Spinal cord (tissue), 9 donors: ENCODE measurements at regions not wholly inside any gene's neighbourhood (a gene's known extent, or its start where the extent isn't known, plus 50 kb on each side); places are given as distances from the start of the nearest gene placed in this dataset.
A peak's percentile ranks its signal among the peaks of the same experiment; 100 is the strongest.

Experiments used
- DNase-seq, 6 donors: peaks; one replicate each; pipeline versions ENCODE4 v3.0.0 to v3.0.0-alpha.2; 2013 to 2015; ENCODE audit warnings: low spot score in 6 of 6, low read depth in 4 of 6
- H3K27ac ChIP-seq: one replicate; pipeline ENCODE4 v1.5.1; 2013; ENCODE audit warnings: low read depth, low read length, control low read depth
- H3K27me3 ChIP-seq: one replicate; pipeline ENCODE4 v1.6.1; 2013; ENCODE audit warnings: low read length; ENCODE audit not compliant: control insufficient read depth, insufficient read depth
- H3K36me3 ChIP-seq: one replicate; pipeline ENCODE4 v1.6.1; 2013; ENCODE audit warnings: low read length; ENCODE audit not compliant: control insufficient read depth, insufficient read depth
- H3K4me1 ChIP-seq: one replicate; pipeline ENCODE4 v1.6.1; 2013; ENCODE audit warnings: low read length; ENCODE audit not compliant: control insufficient read depth, insufficient read depth
- H3K4me3 ChIP-seq: one replicate; pipeline ENCODE4 v1.5.1; 2013; ENCODE audit warnings: low read depth, low read length, control low read depth
- H3K9me3 ChIP-seq: one replicate; pipeline ENCODE4 v1.6.1; 2013; ENCODE audit warnings: low read length; ENCODE audit not compliant: control insufficient read depth, insufficient read depth
- WGBS: methylation state at CpG from one replicate; pipeline ENCODE4 v1.1.5; 2013; ENCODE audit warnings: missing lambda C conversion rate; ENCODE audit not compliant: insufficient coverage; 5-methylcytosine and 5-hydroxymethylcytosine counted together
- donor health status: healthy.

DNA sequence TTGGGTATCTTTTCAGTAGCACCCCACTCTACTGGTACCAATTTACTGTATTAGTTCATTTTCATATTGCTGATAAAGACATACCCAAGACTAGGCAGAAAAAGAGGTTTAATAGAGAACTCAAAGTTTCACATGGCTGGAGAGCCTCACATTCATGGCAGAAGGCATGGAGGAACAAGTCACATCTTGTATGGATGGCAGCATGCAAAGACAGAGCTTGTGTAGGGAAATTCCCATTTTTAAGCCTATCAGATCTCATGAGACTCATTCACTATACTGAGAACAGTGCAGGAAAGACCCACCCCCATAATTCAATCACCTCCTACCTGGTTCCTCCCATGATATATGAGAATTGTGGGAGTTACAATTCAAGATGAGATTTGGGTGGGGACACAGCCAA is 878.6 kb upstream of the ADGRL4 start:
- Histone ChIP-seq H3K27me3 (no peaks in the 10 kb centered on the region), H3K9me3 (no peaks in the 10 kb centered on the region), H3K36me3 (no peaks in the 10 kb centered on the region), H3K4me3 (no peak overlapping the region), H3K4me1 (no peaks in the 10 kb centered on the region), H3K27ac (no peak overlapping the region)
- DNase-seq = no peak

DNA sequence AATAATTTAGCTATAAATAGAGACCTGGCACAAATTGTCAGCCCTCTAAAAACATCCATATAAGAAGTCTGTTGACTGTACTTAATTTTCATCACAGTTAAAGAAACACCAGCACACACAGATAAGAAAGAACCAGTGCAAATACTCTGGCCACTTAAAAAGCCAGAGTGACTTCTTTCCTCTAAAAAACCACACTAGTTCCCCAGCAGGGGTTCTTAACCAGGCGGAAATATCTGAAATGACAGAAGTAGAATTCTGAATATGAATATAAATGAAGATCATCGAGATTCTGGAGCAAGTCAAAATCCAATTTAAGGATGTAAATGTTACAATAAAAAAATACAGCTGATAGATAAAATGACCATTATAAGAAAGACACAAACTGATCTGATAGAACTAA is 870.6 kb upstream of the ADGRL4 start:
- no peaks in the 10 kb centered on the region for H3K4me1 ChIP-seq
- no CpG with 5 or more reads among the region's 2 CpGs for WGBS
- no peaks in the 10 kb centered on the region for H3K9me3 ChIP-seq

DNA sequence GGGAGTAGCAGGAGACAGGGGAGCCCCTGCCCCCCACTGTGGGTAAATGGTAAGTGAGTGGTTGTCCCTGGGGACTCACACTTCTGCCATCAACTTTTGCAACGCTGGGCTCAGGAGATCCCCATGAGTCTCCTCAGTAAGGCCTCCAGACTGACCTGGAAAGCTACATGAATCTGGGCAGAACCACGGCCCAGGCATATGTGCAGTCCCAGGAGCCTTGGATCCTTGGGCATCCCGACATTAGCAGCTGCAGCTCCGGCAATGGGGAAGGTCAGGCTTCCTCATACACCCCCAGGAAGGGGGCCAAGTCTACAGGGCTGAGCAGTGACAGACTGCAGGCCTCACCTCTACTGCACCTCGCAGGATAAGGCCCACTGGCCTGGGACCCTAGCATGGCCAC is 868.7 kb upstream of the ADGRL4 start:
- no peaks in the 10 kb centered on the region for H3K4me1 ChIP-seq
- no peaks in the 10 kb centered on the region for H3K9me3 ChIP-seq
- no peaks in the 10 kb centered on the region for H3K27me3 ChIP-seq
- H3K4me3 ChIP-seq = no peak overlapping the region
- WGBS = 96% methylated on average over 5 of the region's 5 CpGs
- no peak for DNase-seq
- H3K27ac ChIP-seq = no peak overlapping the region
- no peaks in the 10 kb centered on the region for H3K36me3 ChIP-seq

More for the DNA sequence above, 870.6 kb upstream of the ADGRL4 start:
- Histone ChIP-seq H3K36me3 (no peaks in the 10 kb centered on the region), H3K4me3 (no peak overlapping the region), H3K27me3 (no peaks in the 10 kb centered on the region), H3K27ac (no peak overlapping the region)
- no peak for DNase-seq

DNA sequence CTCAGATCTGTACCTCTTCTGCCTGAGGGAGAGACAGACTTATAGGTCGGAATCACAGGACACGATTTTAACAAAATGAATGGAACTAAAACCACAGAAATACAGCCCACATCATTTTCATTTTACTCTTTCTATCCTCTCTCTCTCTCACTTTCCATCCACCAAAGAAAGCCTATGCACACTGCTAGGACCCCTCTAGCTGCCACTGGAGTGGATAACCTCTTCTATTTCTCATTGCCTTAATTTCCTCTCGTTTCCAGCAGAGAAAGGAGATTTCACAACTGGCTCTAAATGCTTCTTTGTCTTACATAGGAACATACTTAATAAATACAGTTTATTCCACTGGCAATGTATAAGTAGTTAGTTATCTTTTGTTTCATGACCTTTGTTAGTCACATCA is 867.8 kb upstream of the ADGRL4 start:
- 95% methylated on average over 2 of the region's 3 CpGs for WGBS
- no peaks in the 10 kb centered on the region for H3K4me1 ChIP-seq
- no peak for DNase-seq
- H3K36me3 ChIP-seq = no peaks in the 10 kb centered on the region
- H3K9me3 ChIP-seq = no peaks in the 10 kb centered on the region
- no peak overlapping the region for H3K27ac ChIP-seq
- H3K27me3 ChIP-seq = no peaks in the 10 kb centered on the region
- no peak overlapping the region for H3K4me3 ChIP-seq

DNA sequence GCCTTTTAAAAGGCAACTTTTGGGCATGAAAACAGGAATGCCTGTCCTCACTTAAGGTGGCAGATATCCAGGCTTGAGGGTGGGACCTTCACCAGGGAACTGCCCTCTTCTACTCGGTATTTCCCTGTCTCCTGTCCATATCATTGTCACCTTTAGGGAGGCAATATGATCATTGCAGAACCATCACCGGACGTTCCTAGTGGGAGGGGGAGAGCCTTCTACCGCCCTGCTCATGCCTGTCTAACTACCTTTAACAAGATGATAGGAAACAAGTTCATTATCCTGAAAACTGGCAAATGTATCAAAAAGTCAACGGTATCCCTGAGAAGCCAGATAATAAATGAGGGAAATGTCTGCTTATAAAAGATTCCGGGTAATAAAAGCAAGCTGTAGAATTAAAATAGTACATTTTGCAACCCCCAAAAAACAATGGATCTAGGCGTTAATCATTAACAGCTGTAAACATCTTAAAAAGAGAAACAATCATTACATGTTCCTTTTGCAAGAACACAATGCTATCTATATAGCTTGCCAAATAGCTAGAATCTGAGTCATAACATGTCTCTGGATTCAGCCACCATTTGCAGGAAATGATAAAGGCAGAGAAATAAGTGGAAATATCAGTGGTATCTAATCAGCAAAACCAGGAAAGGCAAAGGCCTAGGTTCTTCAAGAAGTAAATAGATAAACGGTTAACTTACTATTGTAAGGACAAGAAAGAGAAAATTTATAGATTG is 852.9 kb upstream of the ADGRL4 start:
- no peaks in the 10 kb centered on the region for H3K36me3 ChIP-seq
- H3K4me1 ChIP-seq = no peaks in the 10 kb centered on the region
- no peak overlapping the region for H3K27ac ChIP-seq
- WGBS = 100% methylated on average over 1 of the region's 8 CpGs
- no peak overlapping the region for H3K4me3 ChIP-seq
- no peaks in the 10 kb centered on the region for H3K27me3 ChIP-seq
- DNase-seq = no peak
- H3K9me3 ChIP-seq = no peaks in the 10 kb centered on the region

DNA sequence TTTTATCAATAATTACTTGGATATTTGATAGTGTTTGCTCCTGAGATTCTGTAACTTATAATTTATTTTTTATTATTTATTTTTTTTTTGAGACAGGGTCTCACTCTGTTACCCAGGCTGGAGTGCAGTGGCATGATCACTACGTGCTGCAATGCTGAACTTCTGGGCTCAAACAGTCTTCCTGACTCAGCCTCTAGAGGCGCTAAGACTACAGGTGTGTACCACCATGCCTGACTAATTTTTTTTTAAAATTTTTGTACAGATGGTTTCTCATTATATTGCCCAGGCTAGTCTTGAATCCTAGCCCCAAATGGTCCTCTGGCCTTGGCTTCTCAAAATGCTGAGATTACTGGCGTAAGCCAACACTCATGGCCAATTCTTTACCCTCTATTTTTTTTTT is 845.5 kb upstream of the ADGRL4 start:
- H3K4me3 ChIP-seq = no peak overlapping the region
- no CpG with 5 or more reads among the region's 3 CpGs for WGBS
- DNase-seq = no peak
- H3K9me3 ChIP-seq = no peaks in the 10 kb centered on the region
- H3K27me3 ChIP-seq = no peaks in the 10 kb centered on the region
- H3K27ac ChIP-seq = no peak overlapping the region
- H3K4me1 ChIP-seq = no peaks in the 10 kb centered on the region
- H3K36me3 ChIP-seq = no peaks in the 10 kb centered on the region

DNA sequence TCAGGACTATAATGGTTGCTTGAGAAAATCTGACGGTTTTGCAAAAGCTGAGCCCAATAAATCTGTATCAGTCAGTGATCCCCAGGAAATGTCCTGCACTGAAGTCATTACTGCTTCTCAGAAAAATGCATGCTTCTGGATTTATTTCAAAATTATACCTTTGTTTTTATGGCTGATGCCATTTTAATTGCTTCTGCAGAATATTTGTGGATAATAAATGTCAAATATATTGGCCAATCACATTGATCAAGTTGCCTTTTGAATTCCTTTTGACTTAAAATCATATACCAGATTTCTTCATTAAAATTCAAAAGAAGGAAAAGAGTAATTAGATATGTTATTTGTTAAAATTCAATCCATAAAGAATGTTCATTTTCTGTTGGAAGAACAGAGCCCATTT is 842.9 kb upstream of the ADGRL4 start:
- no peaks in the 10 kb centered on the region for H3K9me3 ChIP-seq
- H3K4me1 ChIP-seq = no peaks in the 10 kb centered on the region
- WGBS = 83% methylated on average over 1 of the region's 1 CpG
- no peaks in the 10 kb centered on the region for H3K36me3 ChIP-seq
- H3K27me3 ChIP-seq = no peaks in the 10 kb centered on the region
- no peak overlapping the region for H3K4me3 ChIP-seq
- DNase-seq = no peak
- no peak overlapping the region for H3K27ac ChIP-seq

DNA sequence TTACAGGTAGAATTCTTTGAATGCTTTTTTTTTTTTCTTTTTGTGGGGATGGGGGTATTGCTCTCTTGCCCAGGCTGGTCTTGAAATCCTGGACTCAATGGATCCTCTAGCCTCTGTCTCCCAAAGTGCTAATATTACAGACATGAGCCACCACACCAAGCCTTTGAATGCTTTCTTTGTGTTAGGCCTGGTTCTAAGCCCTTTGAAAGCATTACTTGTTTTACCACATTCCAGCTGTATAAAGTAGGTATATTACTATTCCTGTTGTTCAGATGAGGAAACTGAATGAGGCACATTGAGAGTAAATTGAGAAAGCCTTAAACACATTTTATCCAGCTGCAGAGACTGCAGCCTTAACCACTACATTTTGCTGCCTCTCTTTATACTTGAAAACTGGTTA is 841.8 kb upstream of the ADGRL4 start:
- Histone ChIP-seq H3K9me3 (no peaks in the 10 kb centered on the region), H3K4me3 (no peak overlapping the region), H3K36me3 (no peaks in the 10 kb centered on the region), H3K27me3 (no peaks in the 10 kb centered on the region), H3K27ac (no peak overlapping the region), H3K4me1 (no peaks in the 10 kb centered on the region)
- DNase-seq = no peak

DNA sequence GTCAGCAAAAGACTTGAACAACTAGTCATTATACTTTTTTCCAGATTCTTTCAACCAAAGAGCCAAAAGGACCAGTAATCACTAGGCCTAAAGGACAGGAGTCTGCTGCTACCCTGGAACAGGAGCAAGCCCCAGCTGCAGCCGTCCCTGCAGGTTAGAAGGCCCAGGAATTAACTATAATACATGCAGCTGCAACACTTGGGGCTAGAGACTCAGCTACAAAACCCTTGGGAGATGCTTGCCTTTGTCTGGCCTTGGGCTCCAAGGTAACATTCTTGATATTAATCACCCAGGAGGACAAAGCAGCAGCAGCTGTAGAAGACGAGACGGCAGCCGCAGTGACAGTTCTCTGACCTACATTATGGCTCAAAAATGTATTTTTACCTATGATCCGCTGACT is 841.2 kb upstream of the ADGRL4 start:
- WGBS = 28% methylated on average over 4 of the region's 5 CpGs
- peak in 2 of 6 donors; percentile 9 to 49 for DNase-seq

DNA sequence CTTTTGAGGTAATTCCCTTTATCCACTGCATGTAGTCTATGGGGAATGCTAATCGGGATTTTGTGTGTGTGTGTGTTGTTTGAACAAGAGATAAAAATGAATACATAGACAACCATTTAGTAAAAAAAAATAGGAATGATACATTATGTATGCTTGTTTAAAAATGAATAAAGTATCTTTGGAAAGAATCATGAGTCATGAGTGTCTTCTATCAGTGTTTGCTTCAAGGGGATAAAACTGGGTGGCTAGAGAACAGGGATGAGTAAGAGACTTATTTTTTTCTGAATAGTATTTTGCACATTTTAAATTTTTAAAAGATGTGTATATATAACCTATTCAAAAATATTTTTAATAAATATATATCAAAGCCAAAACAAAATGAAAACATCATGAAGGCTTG is 839.4 kb upstream of the ADGRL4 start:
- Histone ChIP-seq H3K4me1 (no peaks in the 10 kb centered on the region), H3K27ac (no peak overlapping the region), H3K27me3 (no peaks in the 10 kb centered on the region), H3K9me3 (no peaks in the 10 kb centered on the region), H3K4me3 (no peak overlapping the region), H3K36me3 (no peaks in the 10 kb centered on the region)
- no CpG with 5 or more reads among the region's 1 CpG for WGBS
- no peak for DNase-seq

More for the DNA sequence above, 841.2 kb upstream of the ADGRL4 start:
- Histone ChIP-seq H3K27me3 (no peaks in the 10 kb centered on the region), H3K4me1 (no peaks in the 10 kb centered on the region), H3K27ac (no peak overlapping the region), H3K4me3 (no peak overlapping the region), H3K36me3 (no peaks in the 10 kb centered on the region), H3K9me3 (no peaks in the 10 kb centered on the region)
